ENCODE measurements at regions not wholly inside any gene's neighbourhood (a gene's known extent, or its start where the extent isn't known, plus 50 kb on each side); places are given as distances from the start of the nearest gene placed in this dataset.
"Not testable (repeated sequence)": the region's sequence is repeated elsewhere in the genome, so short reads cannot be mapped to it uniquely, and the experiment has no call there.

DNA sequence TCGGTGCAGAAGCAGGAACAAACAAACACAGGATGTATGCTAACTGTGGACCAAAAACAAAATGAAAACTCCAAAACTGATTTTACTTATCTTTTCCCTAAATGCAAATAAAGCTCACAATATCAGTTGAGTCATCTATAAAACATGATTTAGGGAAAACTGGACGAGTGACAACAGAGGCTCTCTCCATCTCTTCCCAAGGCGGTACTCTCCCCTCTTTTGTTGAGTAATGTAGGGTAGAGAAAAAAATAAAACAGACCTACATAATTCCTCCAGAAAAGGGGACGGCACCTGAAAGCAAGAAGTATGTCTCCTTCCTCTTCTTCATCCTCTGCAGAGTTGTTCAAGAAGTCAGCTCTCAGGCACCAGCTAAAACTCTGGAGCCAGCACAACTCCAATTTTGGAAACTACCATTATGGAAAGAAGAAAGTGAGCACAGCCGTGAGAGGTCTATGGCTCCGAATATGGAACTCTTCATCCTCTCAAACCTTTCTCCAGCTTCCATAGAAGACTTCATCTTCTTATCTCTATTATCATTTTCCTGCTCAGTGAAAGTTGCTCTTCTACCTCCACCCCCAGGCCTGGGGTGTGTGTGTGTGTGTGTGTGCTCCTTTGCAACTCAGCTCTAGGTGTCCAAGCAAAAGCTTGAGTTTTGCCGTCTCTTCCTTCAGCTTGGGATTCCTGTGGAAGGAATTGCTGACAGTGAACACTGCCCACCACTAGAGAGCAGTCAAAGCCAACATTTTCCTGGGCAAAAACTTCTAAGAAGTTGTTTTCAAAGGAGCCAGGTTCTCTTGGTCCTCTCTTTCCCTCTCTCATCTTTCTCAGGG, 155.4 kb downstream of the DIO2 start:
- 59% methylated on average over 7 of the region's 7 CpGs for WGBS
- intact Hi-C loops (cut with DNase I): loop anchor here in 1 of 4 donors (10.0 kb wide), 1 partner anchor 789 kb away; no protein-coding TSS in a partner anchor
- DNase-seq: peak in 2 of 3 donors; percentile 11 to 19
- ATAC-seq: peak; percentile 21 to 52
- no peaks in the 10 kb centered on the region for H3K9me3 ChIP-seq (ENCODE audit: control insufficient read depth, low read length)
- no peaks in the 10 kb centered on the region for H3K4me1 ChIP-seq (ENCODE audit: control insufficient read depth, insufficient read depth, low read length)
- no peak overlapping the region for H3K4me3 ChIP-seq (ENCODE audit: low read length)
- no peak overlapping the region for H3K27ac ChIP-seq (ENCODE audit: low read length)
- H3K27me3 ChIP-seq (ENCODE audit: control insufficient read depth, insufficient read depth): no peaks in the 10 kb centered on the region

DNA sequence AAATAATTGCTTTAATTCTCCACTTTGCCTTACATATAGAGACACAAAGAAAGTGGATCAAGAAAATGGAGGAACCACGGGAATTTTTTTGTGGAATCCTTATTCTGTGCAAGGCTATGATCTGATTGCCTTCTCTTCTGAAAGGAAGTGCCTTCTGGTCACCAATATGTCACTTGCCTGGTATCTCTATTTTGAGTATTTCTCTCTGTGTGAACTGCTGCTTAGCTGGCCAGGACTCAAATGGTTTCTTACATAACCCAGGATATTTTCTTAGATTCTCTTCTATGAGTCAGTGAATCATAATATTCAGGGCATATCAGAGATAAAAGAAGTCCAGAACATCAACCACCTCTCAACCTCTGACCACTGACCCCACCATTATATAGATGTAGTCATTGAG, 156.1 kb downstream of the DIO2 start:
- Histone ChIP-seq H3K4me3 (ENCODE audit: low read length) (no peak overlapping the region), H3K9me3 (ENCODE audit: control insufficient read depth, low read length) (no peaks in the 10 kb centered on the region), H3K27ac (ENCODE audit: low read length) (no peak overlapping the region), H3K4me1 (ENCODE audit: control insufficient read depth, insufficient read depth, low read length) (no peaks in the 10 kb centered on the region), H3K27me3 (ENCODE audit: control insufficient read depth, insufficient read depth) (no peaks in the 10 kb centered on the region)
- ATAC-seq (no peak), DNase-seq (no peak)
- 58% methylated on average over 1 of the region's 1 CpG for WGBS
- intact Hi-C loops (cut with DNase I): loop anchor here in 1 of 4 donors (10.0 kb wide), 1 partner anchor 790 kb away; no protein-coding TSS in a partner anchor

DNA sequence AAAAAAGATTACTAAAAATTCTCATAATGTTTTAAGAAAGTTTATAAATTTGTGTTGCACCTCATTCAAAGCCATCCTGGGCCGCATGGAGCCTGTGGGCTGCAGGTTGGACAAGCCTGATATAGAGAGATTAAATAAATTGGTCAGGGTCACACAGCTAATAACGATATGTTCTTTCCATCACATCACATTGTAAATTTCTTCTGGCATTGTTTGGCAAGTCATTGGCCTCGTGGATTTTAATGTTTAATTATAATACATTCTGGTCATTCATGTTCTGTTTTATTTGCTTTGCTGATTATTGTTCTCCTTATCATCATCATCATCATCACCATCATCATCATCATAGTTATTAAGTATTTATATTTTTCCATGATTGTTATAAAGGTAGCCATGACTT, 157.3 kb downstream of the DIO2 start:
- DNase-seq (no peak), ATAC-seq (no peak)
- no peaks in the 10 kb centered on the region for H3K27me3 ChIP-seq (ENCODE audit: control insufficient read depth, insufficient read depth)
- H3K9me3 ChIP-seq (ENCODE audit: control insufficient read depth, low read length): no peaks in the 10 kb centered on the region
- intact Hi-C loops (cut with DNase I): loop anchor here in 1 of 4 donors (10.0 kb wide), 1 partner anchor 791 kb away; no protein-coding TSS in a partner anchor
- H3K4me1 ChIP-seq (ENCODE audit: control insufficient read depth, insufficient read depth, low read length): no peaks in the 10 kb centered on the region
- no peak overlapping the region for H3K4me3 ChIP-seq (ENCODE audit: low read length)
- no peak overlapping the region for H3K27ac ChIP-seq (ENCODE audit: low read length)
- 87% methylated on average over 3 of the region's 3 CpGs for WGBS

DNA sequence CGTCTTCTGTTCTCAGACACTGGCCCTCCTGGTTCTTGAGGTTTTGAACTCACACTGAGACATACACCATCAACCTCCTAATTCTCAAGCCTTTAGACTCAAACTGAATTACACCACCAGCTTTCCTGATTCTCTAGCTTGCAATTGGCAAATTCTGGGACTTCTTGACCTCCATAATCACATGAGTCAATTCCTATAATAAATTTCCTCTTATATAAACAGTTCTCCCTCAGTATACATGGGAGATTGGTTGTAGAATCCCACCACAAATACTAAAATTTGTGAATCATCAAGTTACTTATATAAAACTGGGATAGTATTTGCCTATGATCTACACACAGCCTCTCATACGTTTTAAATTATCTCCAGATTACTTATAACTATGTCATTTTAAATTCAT, 162.2 kb downstream of the DIO2 start:
- intact Hi-C loops (cut with DNase I): no loop called here
- H3K4me3 ChIP-seq (ENCODE audit: low read length): no peak overlapping the region
- H3K9me3 ChIP-seq (ENCODE audit: control insufficient read depth, low read length): no peaks in the 10 kb centered on the region
- no peaks in the 10 kb centered on the region for H3K4me1 ChIP-seq (ENCODE audit: control insufficient read depth, insufficient read depth, low read length)
- DNase-seq (no peak), ATAC-seq (no peak)
- no peak overlapping the region for H3K27ac ChIP-seq (ENCODE audit: low read length)
- H3K27me3 ChIP-seq (ENCODE audit: control insufficient read depth, insufficient read depth): no peaks in the 10 kb centered on the region
- 81% methylated on average over 2 of the region's 2 CpGs for WGBS

DNA sequence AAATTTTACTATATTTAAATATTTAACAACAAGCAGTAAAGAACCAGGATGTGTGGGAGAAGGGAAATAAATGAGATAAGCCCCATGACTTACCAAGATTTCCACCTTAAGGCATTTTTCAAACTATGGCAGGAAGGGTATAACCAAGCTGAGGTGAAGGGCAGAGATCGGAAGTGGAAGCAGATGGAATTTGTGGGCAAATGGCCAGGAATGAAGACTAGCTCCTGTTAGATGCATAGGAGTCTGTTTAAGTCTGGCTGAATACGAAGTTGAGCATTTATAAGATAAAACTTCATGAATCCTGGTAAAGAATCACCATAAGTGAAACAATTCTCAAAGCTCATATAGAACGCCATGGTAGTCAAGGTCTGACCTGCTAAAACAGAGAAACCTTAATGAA, 163.5 kb downstream of the DIO2 start:
- no peaks in the 10 kb centered on the region for H3K27me3 ChIP-seq (ENCODE audit: control insufficient read depth, insufficient read depth)
- 55% methylated on average over 3 of the region's 3 CpGs for WGBS
- H3K4me3 ChIP-seq (ENCODE audit: low read length): no peak overlapping the region
- DNase-seq: no peak
- H3K4me1 ChIP-seq (ENCODE audit: control insufficient read depth, insufficient read depth, low read length): no peaks in the 10 kb centered on the region
- intact Hi-C loops (cut with DNase I): no loop called here
- H3K9me3 ChIP-seq (ENCODE audit: control insufficient read depth, low read length): no peaks in the 10 kb centered on the region
- ATAC-seq: no peak
- no peak overlapping the region for H3K27ac ChIP-seq (ENCODE audit: low read length)

DNA sequence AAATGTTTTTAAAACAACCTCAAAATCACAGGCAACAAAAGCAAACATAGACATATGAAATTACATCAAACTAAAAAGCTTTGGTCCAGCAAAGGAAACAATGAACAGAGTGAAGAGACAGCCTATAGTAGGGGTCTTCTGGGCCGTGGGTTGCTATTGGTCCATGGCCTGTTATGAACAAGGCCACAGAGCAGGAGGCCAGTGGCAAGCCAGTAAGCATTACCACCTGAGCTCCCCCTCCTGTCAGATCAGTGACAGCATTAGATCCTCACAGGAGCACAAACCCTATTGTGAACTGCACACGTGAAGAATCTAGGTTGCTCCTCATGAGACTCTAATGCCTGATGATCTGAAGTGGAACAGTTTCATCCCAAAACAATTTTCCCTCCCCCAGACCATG, 174.0 kb downstream of the DIO2 start:
- H3K9me3 ChIP-seq (ENCODE audit: control insufficient read depth, low read length): no peaks in the 10 kb centered on the region
- H3K27ac ChIP-seq (ENCODE audit: low read length): no peak overlapping the region
- 61% methylated on average over 2 of the region's 2 CpGs for WGBS
- H3K4me1 ChIP-seq (ENCODE audit: control insufficient read depth, insufficient read depth, low read length): no peaks in the 10 kb centered on the region
- intact Hi-C loops (cut with DNase I): no loop called here
- no peak for ATAC-seq
- no peaks in the 10 kb centered on the region for H3K27me3 ChIP-seq (ENCODE audit: control insufficient read depth, insufficient read depth)
- DNase-seq: no peak
- H3K4me3 ChIP-seq (ENCODE audit: low read length): no peak overlapping the region

DNA sequence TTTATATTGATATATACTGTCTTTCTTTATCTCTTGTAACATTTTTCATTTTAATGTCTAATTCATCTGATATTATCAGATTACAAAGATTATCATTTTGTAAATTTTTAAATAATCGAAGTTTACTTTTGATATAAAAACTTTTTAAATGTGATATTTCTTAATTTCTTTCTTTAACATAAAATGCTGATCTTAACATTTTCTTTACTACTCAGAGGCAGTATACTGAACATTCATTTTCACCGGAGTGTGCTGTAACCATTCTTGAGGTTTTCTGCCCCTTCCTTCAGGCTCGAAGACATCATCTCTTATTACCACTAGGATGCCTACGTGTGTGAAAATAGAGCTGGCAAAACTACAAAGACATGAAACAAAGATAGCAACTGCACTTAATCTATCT, 186.9 kb downstream of the DIO2 start:
- H3K27me3 ChIP-seq (ENCODE audit: control insufficient read depth, insufficient read depth): no peaks in the 10 kb centered on the region
- no peak overlapping the region for H3K27ac ChIP-seq (ENCODE audit: low read length)
- no peak overlapping the region for H3K4me3 ChIP-seq (ENCODE audit: low read length)
- H3K4me1 ChIP-seq (ENCODE audit: control insufficient read depth, insufficient read depth, low read length): no peaks in the 10 kb centered on the region
- no peak for ATAC-seq
- intact Hi-C loops (cut with DNase I): no loop called here
- no peak for DNase-seq
- no peaks in the 10 kb centered on the region for H3K9me3 ChIP-seq (ENCODE audit: control insufficient read depth, low read length)
- 76% methylated on average over 4 of the region's 4 CpGs for WGBS

DNA sequence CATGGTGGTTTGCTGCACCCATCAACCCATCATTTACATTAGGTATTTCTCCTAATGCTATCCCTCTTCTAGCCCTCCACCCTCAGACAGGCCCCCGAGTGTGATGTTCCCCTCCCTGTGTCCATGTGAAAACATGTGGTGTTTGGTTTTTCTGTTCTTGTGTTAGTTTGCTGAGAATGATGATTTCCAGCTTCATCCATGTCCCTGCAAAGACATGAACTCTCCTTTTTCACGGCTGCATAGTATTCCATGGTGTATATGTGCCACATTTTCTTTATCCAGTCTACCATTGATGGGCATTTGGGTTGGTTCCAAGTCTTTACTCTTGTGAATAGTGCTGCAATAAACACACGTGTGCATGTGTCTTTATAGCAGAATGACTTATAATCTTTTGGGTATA, 192.8 kb downstream of the DIO2 start:
- WGBS: 84% methylated on average over 3 of the region's 3 CpGs
- H3K9me3 ChIP-seq (ENCODE audit: control insufficient read depth, low read length); H3K4me1 ChIP-seq (ENCODE audit: control insufficient read depth, insufficient read depth, low read length); DNase-seq; H3K4me3 ChIP-seq (ENCODE audit: low read length); intact Hi-C loops (cut with DNase I); H3K27ac ChIP-seq (ENCODE audit: low read length); ATAC-seq; H3K27me3 ChIP-seq (ENCODE audit: control insufficient read depth, insufficient read depth): not testable (repeated sequence)

DNA sequence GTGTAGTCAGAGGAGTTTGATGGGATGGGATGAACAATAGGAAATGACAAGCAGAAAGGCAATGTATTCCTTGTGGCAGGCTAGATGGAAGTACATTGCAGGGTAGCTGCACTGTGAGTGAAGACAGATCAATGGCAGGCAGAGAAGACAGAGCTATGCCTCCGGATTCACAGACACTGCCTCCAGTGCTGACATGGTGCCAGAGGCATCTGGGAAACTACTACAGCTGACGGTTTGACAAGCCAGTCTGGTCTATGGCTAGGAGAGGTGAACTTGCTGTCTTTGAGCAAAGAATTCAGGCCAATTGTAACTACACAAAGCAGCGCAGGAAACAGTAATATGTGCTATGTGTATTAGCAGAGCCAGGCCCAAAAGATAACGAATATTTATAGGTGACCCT, 193.5 kb downstream of the DIO2 start:
- H3K9me3 ChIP-seq (ENCODE audit: control insufficient read depth, low read length): no peaks in the 10 kb centered on the region
- H3K4me3 ChIP-seq (ENCODE audit: low read length): no peak overlapping the region
- intact Hi-C loops (cut with DNase I): no loop called here
- ATAC-seq (no peak), DNase-seq (no peak)
- no peaks in the 10 kb centered on the region for H3K4me1 ChIP-seq (ENCODE audit: control insufficient read depth, insufficient read depth, low read length)
- no peaks in the 10 kb centered on the region for H3K27me3 ChIP-seq (ENCODE audit: control insufficient read depth, insufficient read depth)
- 42% methylated on average over 4 of the region's 4 CpGs for WGBS
- no peak overlapping the region for H3K27ac ChIP-seq (ENCODE audit: low read length)

DNA sequence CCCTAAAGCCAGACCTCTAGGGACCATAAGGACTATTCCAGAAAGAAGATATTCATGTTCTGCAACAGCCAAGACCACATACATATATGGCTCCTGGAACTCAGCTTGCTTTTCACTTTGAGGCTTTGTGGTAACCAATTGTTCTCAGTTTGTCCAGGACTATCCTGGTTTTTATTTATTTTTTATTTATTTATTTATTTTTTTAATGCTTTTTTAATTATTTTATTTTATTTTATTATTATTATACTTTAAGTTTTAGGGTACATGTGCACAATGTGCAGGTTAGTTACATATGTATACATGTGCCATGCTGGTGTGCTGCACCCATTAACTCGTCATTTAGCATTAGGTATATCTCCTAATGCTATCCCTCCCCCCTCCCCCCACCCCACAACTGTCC, 201.1 kb downstream of the DIO2 start:
- H3K27ac ChIP-seq (ENCODE audit: low read length); H3K4me1 ChIP-seq (ENCODE audit: control insufficient read depth, insufficient read depth, low read length); intact Hi-C loops (cut with DNase I); H3K9me3 ChIP-seq (ENCODE audit: control insufficient read depth, low read length); ATAC-seq; DNase-seq; H3K27me3 ChIP-seq (ENCODE audit: control insufficient read depth, insufficient read depth); H3K4me3 ChIP-seq (ENCODE audit: low read length): not testable (repeated sequence)
- no CpG with 5 or more reads among the region's 1 CpG for WGBS

DNA sequence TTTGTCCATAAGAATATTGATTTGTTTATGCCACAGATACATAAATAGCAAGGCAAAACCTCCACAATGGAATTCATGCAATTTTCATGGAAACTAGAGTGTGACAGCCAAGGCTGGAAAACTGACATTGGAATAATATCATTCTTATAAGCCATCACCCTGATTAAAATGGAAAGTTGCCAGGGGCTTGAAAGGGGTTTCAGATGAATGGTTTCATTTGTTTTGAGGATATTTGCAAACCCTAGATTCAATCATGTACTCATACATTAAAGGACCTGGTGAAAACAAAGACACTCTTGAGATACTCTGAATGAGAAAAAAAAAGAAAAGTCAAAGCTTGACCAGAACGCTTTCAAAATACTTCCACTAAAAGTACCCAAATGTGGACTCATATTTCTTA, 205.7 kb downstream of the DIO2 start:
- Histone ChIP-seq H3K4me1 (ENCODE audit: control insufficient read depth, insufficient read depth, low read length) (no peaks in the 10 kb centered on the region), H3K27ac (ENCODE audit: low read length) (no peak overlapping the region), H3K9me3 (ENCODE audit: control insufficient read depth, low read length) (no peaks in the 10 kb centered on the region), H3K27me3 (ENCODE audit: control insufficient read depth, insufficient read depth) (no peaks in the 10 kb centered on the region), H3K4me3 (ENCODE audit: low read length) (no peak overlapping the region)
- no peak for ATAC-seq
- 0% methylated on average over 1 of the region's 1 CpG for WGBS
- no peak for DNase-seq
- intact Hi-C loops (cut with DNase I): no loop called here

All from right cardiac atrium (tissue), 5 donors.